ENCODE measurements at regions not wholly inside any gene's neighbourhood (a gene's known extent, or its start where the extent isn't known, plus 50 kb on each side); places are given as distances from the start of the nearest gene placed in this dataset.

GRCh38 chr3:109887293-109887692, 549.9 kb upstream of the DPPA4 start:
- H3K4me3 ChIP-seq (ENCODE audit: low read depth, low read length), result no peak overlapping the region
- no peak for TF ChIP-seq CTCF (conservative IDR thresholded peaks at IDR 0.05; ENCODE audit: low read depth, low read length)
- no peak for DNase-seq (ENCODE audit: low read depth)

GRCh38 chr3:109888026-109888425, 550.7 kb upstream of the DPPA4 start:
- H3K4me3 ChIP-seq (ENCODE audit: low read depth, low read length), result no peak overlapping the region
- DNase-seq (ENCODE audit: low read depth), result no peak
- TF ChIP-seq CTCF (conservative IDR thresholded peaks at IDR 0.05; ENCODE audit: low read depth, low read length), result no peak

GRCh38 chr3:109897734-109898133, 560.4 kb upstream of the DPPA4 start:
- no peak for DNase-seq (ENCODE audit: low read depth)

GRCh38 chr3:109899925-109900324, 562.6 kb upstream of the DPPA4 start:
- DNase-seq (ENCODE audit: low read depth), result no peak
- H3K4me3 ChIP-seq (ENCODE audit: low read depth, low read length), result no peak overlapping the region
- no peak for TF ChIP-seq CTCF (conservative IDR thresholded peaks at IDR 0.05; ENCODE audit: low read depth, low read length)

More at GRCh38 chr3:109897734-109898133, 560.4 kb upstream of the DPPA4 start:
- no peak overlapping the region for H3K4me3 ChIP-seq (ENCODE audit: low read depth, low read length)
- no peak for TF ChIP-seq CTCF (conservative IDR thresholded peaks at IDR 0.05; ENCODE audit: low read depth, low read length)

- TF ChIP-seq CTCF (conservative IDR thresholded peaks at IDR 0.05; ENCODE audit: low read depth, low read length), result no peak
- no peak for DNase-seq (ENCODE audit: low read depth)
- no peak overlapping the region for H3K4me3 ChIP-seq (ENCODE audit: low read depth, low read length)
Observed at GRCh38 chr3:109900783-109901182, 563.4 kb upstream of the DPPA4 start.

- TF ChIP-seq CTCF (conservative IDR thresholded peaks at IDR 0.05; ENCODE audit: low read depth, low read length), result no peak
- no peak overlapping the region for H3K4me3 ChIP-seq (ENCODE audit: low read depth, low read length)
- DNase-seq (ENCODE audit: low read depth), result no peak
Observed at GRCh38 chr3:109902549-109902948, 565.2 kb upstream of the DPPA4 start.

- H3K4me3 ChIP-seq (ENCODE audit: low read depth, low read length), result no peak overlapping the region
- DNase-seq (ENCODE audit: low read depth), result no peak
- peak; percentile 14 for TF ChIP-seq CTCF (conservative IDR thresholded peaks at IDR 0.05; ENCODE audit: low read depth, low read length)
Observed at GRCh38 chr3:109903100-109903499, 565.8 kb upstream of the DPPA4 start.

Data from epithelial cell of proximal tubule (primary cell).